Mammary epithelial cell (primary cell): ENCODE measurements at regions not wholly inside any gene's neighbourhood (a gene's known extent, or its start where the extent isn't known, plus 50 kb on each side); places are given as distances from the start of the nearest gene placed in this dataset.

Experiments
- CTCF ChIP-seq, 2 donors: IDR thresholded peaks in 1 of 2; conservative IDR thresholded peaks in 1 of 2; 2 replicates each; pipeline ENCODE4 v1.5.1; 2011 to 2012; ENCODE audit warnings: inconsistent platforms in 2 of 2, low read length in 2 of 2, mild to moderate bottlenecking in 2 of 2, control low read depth in 1 of 2, low read depth in 1 of 2; ENCODE audit not compliant: insufficient read depth in 1 of 2; ENCODE audit errors: extremely low read depth in 1 of 2
- EZH2 ChIP-seq: IDR thresholded peaks from 2 replicates; pipeline ENCODE4 v1.6.1; 2012; ENCODE audit warnings: low read length, inconsistent platforms, borderline replicate concordance

GRCh38 chr7:136150311-136150710 lies 173.2 kb upstream of the MTPN start:
- TF ChIP-seq CTCF (conservative IDR thresholded peaks at IDR 0.05 in 1 of 2, IDR thresholded peaks at IDR 0.05 in 1 of 2; ENCODE audit: extremely low read depth in 1 of 2, insufficient read depth in 1 of 2, low read depth in 1 of 2, low read length in 2 of 2) (no peak), EZH2 (no peak)
